ENCODE measurements at regions not wholly inside any gene's neighbourhood (a gene's known extent, or its start where the extent isn't known, plus 50 kb on each side); places are given as distances from the start of the nearest gene placed in this dataset.
"Not testable (repeated sequence)": the region's sequence is repeated elsewhere in the genome, so short reads cannot be mapped to it uniquely, and the experiment has no call there.

DNA sequence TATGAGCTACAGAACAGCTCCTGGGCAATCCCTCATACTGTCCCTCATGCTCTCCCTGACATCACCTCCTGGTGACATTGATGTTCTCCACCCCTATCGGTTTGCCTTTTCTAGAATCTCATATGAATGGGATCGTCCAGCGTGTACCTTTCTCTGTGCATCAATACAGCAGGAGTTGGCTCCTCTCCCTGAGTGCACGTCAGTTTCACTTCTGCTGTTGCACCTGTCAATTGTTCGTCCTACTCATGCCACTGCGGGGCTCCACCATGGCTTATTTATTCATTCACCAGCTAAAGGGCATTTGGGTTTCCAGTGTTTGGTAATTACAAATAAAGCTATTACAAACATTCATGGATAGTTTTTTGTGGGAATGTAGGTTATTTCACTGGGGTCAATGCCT is 269.1 kb upstream of the ZFP42 start:
- no peak for DNase-seq

DNA sequence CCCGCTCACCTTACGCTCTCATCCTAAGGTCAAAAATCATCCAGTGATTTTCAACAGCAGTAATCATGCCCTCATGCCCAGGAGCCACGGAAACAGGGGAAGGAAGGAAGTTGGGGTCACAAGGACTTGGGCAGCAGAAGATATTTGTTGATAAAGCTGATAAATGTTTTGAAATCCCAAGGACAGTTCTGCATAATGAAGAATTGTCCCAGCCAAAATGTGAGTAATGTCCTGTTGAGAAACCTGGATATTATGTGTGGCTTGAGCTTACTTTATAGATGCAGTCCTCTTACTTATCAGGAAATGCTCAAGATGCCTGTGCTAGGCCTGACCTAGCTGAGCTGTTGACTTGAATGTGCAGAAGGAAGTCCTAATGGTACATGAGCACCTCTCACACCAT is 263.0 kb upstream of the ZFP42 start:
- no peak for DNase-seq

- no peak for DNase-seq
Observed at GRCh38 chr4:187739771-187740170, 255.8 kb upstream of the ZFP42 start.

GRCh38 chr4:187744911-187745310 is 250.7 kb upstream of the ZFP42 start:
- no peak for DNase-seq

DNA sequence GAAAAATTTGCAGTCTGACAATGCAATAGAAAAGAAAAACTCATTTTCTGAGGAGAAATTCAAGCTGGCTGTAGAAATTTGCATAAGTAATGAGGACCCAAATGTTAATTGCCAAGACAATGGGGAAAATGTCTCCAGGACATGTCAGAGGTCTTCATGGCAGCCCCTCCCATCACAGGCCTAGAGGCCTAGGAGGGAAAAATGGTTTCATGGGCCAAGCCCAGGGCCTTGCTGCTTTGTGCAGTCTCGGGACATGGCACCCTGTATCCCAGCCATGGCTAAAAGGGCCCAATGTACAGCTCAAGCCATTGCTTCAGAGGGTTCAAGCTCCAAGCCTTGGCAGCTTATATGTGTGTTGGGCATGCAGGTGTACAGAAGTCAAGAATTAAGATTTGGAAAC is 244.9 kb upstream of the ZFP42 start:
- not testable (repeated sequence) for DNase-seq

DNA sequence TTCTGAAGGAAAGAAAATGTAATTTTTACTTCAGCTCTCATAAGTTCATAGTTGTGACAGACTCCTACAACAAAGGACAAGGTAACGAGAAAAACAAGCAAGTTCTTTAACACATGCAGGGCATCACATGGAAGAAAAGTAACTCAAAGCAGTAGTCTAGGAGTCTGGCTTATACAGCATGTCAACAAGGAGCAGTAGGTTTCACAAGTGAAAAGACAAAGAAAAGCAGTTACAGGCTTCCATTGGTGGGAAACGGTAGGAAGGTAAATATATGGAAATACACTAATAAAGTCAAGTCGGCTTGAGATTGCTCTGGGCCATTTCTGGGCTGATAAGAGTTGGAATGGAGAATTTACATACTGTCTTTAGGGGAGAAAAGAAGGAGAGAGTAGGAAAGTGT is 228.4 kb upstream of the ZFP42 start:
- no peak for DNase-seq

DNA sequence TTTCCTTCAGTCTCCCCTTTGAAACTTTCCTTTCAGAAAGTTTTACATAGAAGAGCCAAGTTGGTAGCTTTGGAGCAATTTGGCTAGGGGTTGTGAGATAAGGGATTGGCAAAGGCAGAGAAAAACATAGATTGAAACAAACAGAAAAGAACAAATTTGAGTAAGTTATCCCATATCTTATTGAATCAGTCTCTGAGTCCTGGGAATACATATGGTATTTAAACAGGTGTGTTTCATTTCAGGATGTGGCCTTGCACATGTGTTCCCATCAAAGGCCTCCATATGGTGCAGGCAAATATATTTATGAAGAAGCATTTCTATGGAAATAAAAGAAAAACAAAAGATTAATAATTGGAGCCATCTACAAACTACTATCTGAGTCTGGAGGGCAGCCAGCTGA is 227.9 kb upstream of the ZFP42 start:
- no peak for DNase-seq

GRCh38 chr4:187770345-187770744 is 225.2 kb upstream of the ZFP42 start:
- DNase-seq = no peak

DNA sequence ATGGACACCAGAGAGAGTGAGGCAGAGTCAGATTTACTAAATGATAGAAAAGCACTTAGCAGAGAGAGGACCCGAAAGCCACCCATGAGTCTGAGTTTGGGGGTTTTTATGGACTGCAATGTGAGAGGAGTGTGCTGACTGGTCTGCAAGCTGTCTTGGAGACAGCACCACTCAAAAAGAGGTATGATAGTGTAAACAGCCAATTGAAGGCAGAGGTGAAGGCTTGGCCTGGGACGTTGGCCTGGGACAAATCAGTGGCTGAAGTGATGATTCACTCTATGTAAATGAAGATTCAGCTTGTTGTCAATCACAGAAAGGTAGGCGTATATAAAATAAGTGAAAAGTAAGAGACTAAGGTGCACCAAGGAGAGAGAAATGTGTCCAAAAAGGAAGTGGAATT is 217.6 kb upstream of the ZFP42 start:
- no peak for DNase-seq

DNA sequence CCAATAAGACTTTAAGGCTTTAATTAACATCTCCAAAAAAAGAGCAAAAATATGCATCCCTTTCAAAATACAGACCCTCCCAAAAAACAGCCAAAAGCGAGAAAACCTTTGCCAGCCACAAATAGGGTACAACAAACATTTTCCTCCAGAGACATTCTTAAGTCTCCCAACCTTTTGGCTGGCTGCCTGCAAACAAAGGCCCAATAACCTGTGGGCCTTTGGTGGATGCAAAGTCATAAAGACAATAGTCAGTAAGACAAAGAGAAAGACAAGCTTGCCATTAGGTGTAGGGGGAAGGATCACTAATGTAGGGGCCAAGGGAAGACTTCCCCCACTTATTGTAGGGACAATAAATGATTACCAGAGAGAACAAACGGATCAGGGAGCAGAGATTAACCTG is 215.5 kb upstream of the ZFP42 start:
- DNase-seq = no peak

DNA sequence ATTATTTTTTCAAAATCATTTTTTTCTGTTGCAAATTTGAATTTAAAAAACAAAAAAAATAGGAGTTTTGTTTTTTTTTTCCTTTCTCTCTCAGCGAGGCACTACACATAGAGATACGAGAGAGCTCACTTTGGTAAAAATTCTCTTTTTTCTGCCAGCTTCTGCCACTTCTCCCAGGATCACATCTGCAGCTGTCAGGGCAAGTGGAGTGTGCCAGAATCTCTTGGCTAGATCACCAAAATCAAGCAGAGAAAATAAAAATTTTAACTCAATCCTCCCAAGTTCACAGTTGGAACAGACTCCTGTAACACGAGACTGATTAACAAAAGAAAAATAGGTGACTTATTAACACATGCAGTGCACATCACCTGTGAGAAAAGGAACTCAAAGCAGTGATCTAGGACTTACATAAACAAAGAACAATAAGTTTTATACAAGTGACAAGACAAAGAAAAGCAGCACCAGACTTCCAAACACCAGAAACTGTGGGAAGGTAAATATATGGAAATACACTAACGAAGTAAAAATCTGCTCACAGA is 213.2 kb upstream of the ZFP42 start:
- DNase-seq = no peak

- no peak for DNase-seq
Observed at GRCh38 chr4:187786190-187786589, 209.4 kb upstream of the ZFP42 start.

GRCh38 chr4:187789078-187789477 is 206.5 kb upstream of the ZFP42 start:
- no peak for DNase-seq

DNA sequence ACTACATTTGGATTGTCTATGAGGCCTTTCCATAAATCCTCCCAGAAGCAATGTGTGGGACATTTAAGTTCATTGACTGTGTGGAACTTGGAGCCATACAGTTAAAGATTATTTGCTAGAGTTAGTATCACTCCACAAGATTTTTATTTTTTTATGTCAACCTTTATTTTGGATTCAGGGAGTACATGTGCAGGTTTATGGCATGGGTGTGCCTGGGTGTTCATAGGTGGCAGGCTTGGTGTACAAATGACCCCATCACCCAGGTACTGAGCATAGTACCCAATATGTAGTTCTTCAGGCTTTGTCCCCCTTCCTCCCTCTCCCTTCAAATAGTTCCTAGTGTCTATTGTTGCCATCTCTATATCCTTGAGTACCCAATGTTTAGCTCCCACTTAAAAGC is 199.8 kb upstream of the ZFP42 start:
- DNase-seq = no peak

- no peak for DNase-seq
Observed at GRCh38 chr4:187798385-187798784, 197.2 kb upstream of the ZFP42 start.

- DNase-seq = no peak
Observed at GRCh38 chr4:187799735-187800134, 195.8 kb upstream of the ZFP42 start.

GRCh38 chr4:187811591-187811990 is 184.0 kb upstream of the ZFP42 start:
- DNase-seq = no peak

- no peak for DNase-seq
Observed at GRCh38 chr4:187814737-187815465, 180.7 kb upstream of the ZFP42 start.

GRCh38 chr4:187826725-187827124 is 168.8 kb upstream of the ZFP42 start:
- no peak for DNase-seq

- no peak for DNase-seq
Observed at GRCh38 chr4:187827631-187828030, 167.9 kb upstream of the ZFP42 start.

- DNase-seq = no peak
Observed at GRCh38 chr4:187839765-187840164, 155.8 kb upstream of the ZFP42 start.

- DNase-seq = no peak
Observed at GRCh38 chr4:187840814-187841213, 154.8 kb upstream of the ZFP42 start.

- no peak for DNase-seq
Observed at GRCh38 chr4:187849556-187850225, 145.9 kb upstream of the ZFP42 start.

GRCh38 chr4:187865914-187866313 is 129.7 kb upstream of the ZFP42 start:
- no peak for DNase-seq

DNA sequence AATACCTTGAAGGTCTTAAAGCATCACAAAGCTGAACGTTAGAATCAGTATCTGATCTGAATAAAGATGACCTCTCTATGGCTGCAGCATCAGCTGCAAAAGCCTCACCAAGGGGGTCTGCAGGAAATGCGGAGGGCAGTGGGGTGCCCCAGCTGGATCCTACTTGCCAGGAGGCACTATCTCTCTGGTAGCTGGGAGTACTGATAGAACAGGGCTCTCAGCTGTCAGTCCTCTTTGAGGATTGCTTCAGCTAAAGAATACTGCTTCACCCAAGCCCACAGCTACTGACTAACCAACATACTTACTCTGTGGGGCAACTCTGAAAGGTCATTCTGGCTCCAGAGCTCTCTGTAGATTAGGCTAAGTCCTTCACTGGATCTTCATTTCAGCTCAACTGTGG is 112.5 kb upstream of the ZFP42 start:
- no peak for DNase-seq

Data from stimulated activated CD8-positive, alpha-beta memory T cell treated with anti-CD3 and anti-CD28 coated beads, Interleukin-4, amount 100 ng/mL, for 48 hours (primary cell).